A549 (cell line): ENCODE measurements at regions not wholly inside any gene's neighbourhood (a gene's known extent, or its start where the extent isn't known, plus 50 kb on each side); places are given as distances from the start of the nearest gene placed in this dataset.

ENCODE experiments used
- CHD2 ChIP-seq: fragments of 150-350 bp; IDR thresholded peaks from 2 replicates; pipeline ENCODE4 v1.6.1; 2014; ENCODE audit warnings: low read length; ENCODE audit not compliant: partially characterized antibody
- CTCF ChIP-seq: fragments of >200 bp; sonication (Bioruptor Twin); formaldehyde crosslinking; IDR thresholded peaks from 3 replicates; pipeline ENCODE4 v1.5.1; 2016
- E2F6 ChIP-seq: IDR thresholded peaks from 2 replicates; pipeline ENCODE4 v1.6.1; 2012; ENCODE audit warnings: low read depth, borderline replicate concordance
- EP300 ChIP-seq, 2 experiments: fragments of >200 bp; sonication (Bioruptor Twin); formaldehyde crosslinking; IDR thresholded peaks; 2 replicates in 1 of 2; 3 replicates in 1 of 2; pipeline ENCODE4 v1.6.1; 2016 to 2017
- FOSB ChIP-seq: fragments of 250-450 bp; sonication (Bioruptor Pico); IDR thresholded peaks from 2 replicates; pipeline ENCODE4 v1.5.0; 2020; ENCODE audit warnings: mild to moderate bottlenecking, moderate library complexity
- HDAC2 ChIP-seq: fragments of 200-600 bp; sonication (generic); IDR thresholded peaks from 2 replicates; pipeline ENCODE4 v1.6.1; 2016
- MAX ChIP-seq: IDR thresholded peaks from 2 replicates; pipeline ENCODE4 v1.6.1; 2012
- RCOR1 ChIP-seq: fragments of 150-350 bp; IDR thresholded peaks from 2 replicates; pipeline ENCODE4 v1.6.1; 2014; ENCODE audit warnings: antibody characterized with exemption, low read length, low read depth
- RNF2 ChIP-seq: fragments of 200-600 bp; sonication (generic); IDR thresholded peaks from 2 replicates; pipeline ENCODE4 v1.6.1; 2016; ENCODE audit warnings: low read depth, mild to moderate bottlenecking, antibody characterized with exemption, moderate library complexity, borderline replicate concordance

- no peak for TF ChIP-seq EP300 (IDR thresholded peaks at IDR 0.05)
- TF ChIP-seq HDAC2 = no peak
- TF ChIP-seq CTCF = no peak
- TF ChIP-seq RCOR1 = no peak
- no peak for TF ChIP-seq RNF2
- TF ChIP-seq MAX = no peak
- TF ChIP-seq FOSB (CRISPR knock-in tag) = no peak
- no peak for TF ChIP-seq CHD2
- TF ChIP-seq E2F6 = no peak
Observed at GRCh38 chr4:4681653-4682052, 139.8 kb upstream of the STX18 start.
